Hepatocyte (in vitro differentiated cells): ENCODE measurements at regions not wholly inside any gene's neighbourhood (a gene's known extent, or its start where the extent isn't known, plus 50 kb on each side); places are given as distances from the start of the nearest gene placed in this dataset.

ENCODE experiments used
- CTCF ChIP-seq: fragments of 200-600 bp; sonication (generic); IDR thresholded peaks from 2 replicates; pipeline ENCODE4 v1.5.1; 2016; ENCODE audit warnings: antibody characterized with exemption, mild to moderate bottlenecking; ENCODE audit not compliant: poor library complexity
- EZH2 ChIP-seq: fragments of 200-600 bp; sonication (generic); IDR thresholded peaks from 2 replicates; pipeline ENCODE4 v1.6.1; 2016; ENCODE audit warnings: antibody characterized with exemption, mild to moderate bottlenecking, borderline replicate concordance
- EZH2phosphoT487 ChIP-seq: fragments of 200-600 bp; sonication (generic); IDR thresholded peaks from one replicate; pipeline ENCODE4 v1.6.1; 2018; ENCODE audit warnings: antibody characterized with exemption, mild to moderate bottlenecking, low read depth, moderate library complexity; ENCODE audit not compliant: unreplicated experiment, severe bottlenecking

- TF ChIP-seq CTCF, result no peak
- no peak for TF ChIP-seq EZH2
- no peak for TF ChIP-seq EZH2phosphoT487
These were observed 132.3 kb upstream of the WNT4 start for GRCh38 chr1:22275167-22275566.
